ENCODE measurements at regions not wholly inside any gene's neighbourhood (a gene's known extent, or its start where the extent isn't known, plus 50 kb on each side); places are given as distances from the start of the nearest gene placed in this dataset.
A peak's percentile ranks its signal among the peaks of the same experiment; 100 is the strongest.
"Not testable (repeated sequence)": the region's sequence is repeated elsewhere in the genome, so short reads cannot be mapped to it uniquely, and the experiment has no call there.

DNA sequence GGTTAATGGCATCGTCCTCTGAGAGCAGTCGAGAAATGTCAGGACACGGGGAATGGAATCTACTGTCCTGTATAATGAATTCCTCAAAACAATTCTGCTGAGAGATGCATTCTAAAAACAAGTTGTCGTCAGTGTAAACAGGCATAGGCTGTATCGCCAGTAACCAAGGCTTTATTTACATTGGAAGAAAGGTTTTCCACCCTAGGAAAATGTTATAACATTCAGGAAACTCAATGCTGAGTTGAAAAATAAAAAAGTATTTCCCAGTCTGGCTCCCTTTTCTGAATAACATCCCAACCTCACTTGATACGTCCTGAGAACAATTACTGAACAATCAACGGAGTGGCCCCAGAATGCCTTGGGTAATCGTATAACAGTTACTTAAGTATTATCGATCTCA lies 79.6 kb upstream of the UCN3 start:
- Histone ChIP-seq H3K27ac (ENCODE audit: low read depth, low read length, poor library complexity, severe bottlenecking) (peak overlapping the region; percentile 73), H3K36me3 (ENCODE audit: insufficient read depth, low read length, poor library complexity, severe bottlenecking) (no peaks in the 10 kb centered on the region), H3K4me3 (ENCODE audit: low read depth, low read length, poor library complexity, severe bottlenecking) (no peak overlapping the region), H3K4me1 (ENCODE audit: insufficient read depth, low read length, poor library complexity, severe bottlenecking) (peaks cover 23% of the 10 kb centered on the region), H3K27me3 (replicated peaks; ENCODE audit: insufficient read depth, low read depth, low read length, poor library complexity) (no peaks in the 10 kb centered on the region), H3K9me3 (ENCODE audit: low read depth, low read length, poor library complexity, severe bottlenecking) (no peaks in the 10 kb centered on the region)
- DNase-seq (ENCODE audit: low spot score), result no peak
- BruUV-seq (replicated peaks), result no TSS peak
- TF ChIP-seq EZH2 (IDR thresholded peaks at IDR 0.05; ENCODE audit: borderline replicate concordance, low read depth, low read length, poor library complexity, severe bottlenecking), result no peak
- TF ChIP-seq, protein P1, sequence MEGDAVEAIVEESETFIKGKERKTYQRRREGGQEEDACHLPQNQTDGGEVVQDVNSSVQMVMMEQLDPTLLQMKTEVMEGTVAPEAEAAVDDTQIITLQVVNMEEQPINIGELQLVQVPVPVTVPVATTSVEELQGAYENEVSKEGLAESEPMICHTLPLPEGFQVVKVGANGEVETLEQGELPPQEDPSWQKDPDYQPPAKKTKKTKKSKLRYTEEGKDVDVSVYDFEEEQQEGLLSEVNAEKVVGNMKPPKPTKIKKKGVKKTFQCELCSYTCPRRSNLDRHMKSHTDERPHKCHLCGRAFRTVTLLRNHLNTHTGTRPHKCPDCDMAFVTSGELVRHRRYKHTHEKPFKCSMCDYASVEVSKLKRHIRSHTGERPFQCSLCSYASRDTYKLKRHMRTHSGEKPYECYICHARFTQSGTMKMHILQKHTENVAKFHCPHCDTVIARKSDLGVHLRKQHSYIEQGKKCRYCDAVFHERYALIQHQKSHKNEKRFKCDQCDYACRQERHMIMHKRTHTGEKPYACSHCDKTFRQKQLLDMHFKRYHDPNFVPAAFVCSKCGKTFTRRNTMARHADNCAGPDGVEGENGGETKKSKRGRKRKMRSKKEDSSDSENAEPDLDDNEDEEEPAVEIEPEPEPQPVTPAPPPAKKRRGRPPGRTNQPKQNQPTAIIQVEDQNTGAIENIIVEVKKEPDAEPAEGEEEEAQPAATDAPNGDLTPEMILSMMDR (conservative IDR thresholded peaks at IDR 0.05; ENCODE audit: low read depth, low read length), result no peak
- ChIA-PET POLR2A (ENCODE audit: low non-redundant PET) (no interaction called here), CTCF (interaction anchor here (2.8 kb wide), 1 partner anchor 436 kb away, joined by 17 read pairs; no protein-coding TSS in a partner anchor)
- intact Hi-C loops (cut with micrococcal nuclease; ENCODE audit: unreplicated experiment), result no loop called here

DNA sequence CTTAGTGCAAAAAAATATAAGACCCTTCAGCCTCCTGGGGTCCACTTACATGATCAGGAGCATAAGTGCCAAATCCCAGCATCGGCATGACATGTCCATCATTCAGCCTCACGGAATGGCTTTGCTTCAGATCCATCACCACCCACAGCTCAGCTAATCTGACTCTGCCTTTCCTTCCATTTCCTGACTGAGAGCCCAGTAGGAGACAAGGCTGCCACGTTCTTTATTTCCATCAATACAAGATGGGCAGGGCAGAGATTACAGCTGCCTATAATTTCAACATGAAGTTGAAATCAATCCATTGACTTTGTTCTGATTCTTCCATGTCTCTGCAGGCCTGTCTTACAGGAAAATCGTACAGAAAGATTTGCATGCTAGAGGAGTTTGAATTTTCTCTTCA lies 76.4 kb upstream of the UCN3 start:
- Histone ChIP-seq H3K4me1 (ENCODE audit: insufficient read depth, low read length, poor library complexity, severe bottlenecking) (peaks cover 43% of the 10 kb centered on the region), H3K9me3 (ENCODE audit: low read depth, low read length, poor library complexity, severe bottlenecking) (no peaks in the 10 kb centered on the region), H3K4me3 (ENCODE audit: low read depth, low read length, poor library complexity, severe bottlenecking) (no peak overlapping the region), H3K27me3 (replicated peaks; ENCODE audit: insufficient read depth, low read depth, low read length, poor library complexity) (no peaks in the 10 kb centered on the region), H3K36me3 (ENCODE audit: insufficient read depth, low read length, poor library complexity, severe bottlenecking) (no peaks in the 10 kb centered on the region), H3K27ac (ENCODE audit: low read depth, low read length, poor library complexity, severe bottlenecking) (no peak overlapping the region)
- TF ChIP-seq, protein P1 (conservative IDR thresholded peaks at IDR 0.05; ENCODE audit: low read depth, low read length), result no peak
- no peak for TF ChIP-seq EZH2 (IDR thresholded peaks at IDR 0.05; ENCODE audit: borderline replicate concordance, low read depth, low read length, poor library complexity, severe bottlenecking)
- POLR2A ChIA-PET (ENCODE audit: low non-redundant PET), result no interaction called here
- intact Hi-C loops (cut with micrococcal nuclease; ENCODE audit: unreplicated experiment), result no loop called here
- CTCF ChIA-PET, result no interaction called here
- BruUV-seq (replicated peaks), result no TSS peak
- no peak for DNase-seq (ENCODE audit: low spot score)

DNA sequence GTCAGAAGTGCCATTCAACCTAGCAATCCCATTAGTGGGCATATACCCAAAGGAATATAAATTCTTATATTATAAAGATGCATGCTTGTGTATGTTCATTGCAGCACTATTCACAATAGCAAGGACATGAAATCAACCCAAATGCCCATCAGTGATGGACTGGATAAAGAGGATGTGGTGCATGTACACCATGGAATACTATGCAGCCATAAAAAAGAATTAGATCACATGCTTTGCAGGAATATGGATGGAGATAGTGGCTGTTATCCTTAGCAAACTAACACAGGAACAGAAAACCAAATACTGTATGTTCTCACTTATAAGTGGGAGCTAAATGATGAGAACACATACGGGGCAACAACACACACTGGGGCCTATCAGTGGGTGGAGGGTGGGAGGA lies 75.5 kb upstream of the UCN3 start:
- CTCF ChIA-PET; H3K9me3 ChIP-seq (ENCODE audit: low read depth, low read length, poor library complexity, severe bottlenecking); POLR2A ChIA-PET (ENCODE audit: low non-redundant PET); H3K27ac ChIP-seq (ENCODE audit: low read depth, low read length, poor library complexity, severe bottlenecking); H3K4me3 ChIP-seq (ENCODE audit: low read depth, low read length, poor library complexity, severe bottlenecking); intact Hi-C loops (cut with micrococcal nuclease; ENCODE audit: unreplicated experiment); H3K36me3 ChIP-seq (ENCODE audit: insufficient read depth, low read length, poor library complexity, severe bottlenecking); H3K27me3 ChIP-seq (replicated peaks; ENCODE audit: insufficient read depth, low read depth, low read length, poor library complexity); DNase-seq (ENCODE audit: low spot score); BruUV-seq (replicated peaks): not testable (repeated sequence)
- peaks cover 44% of the 10 kb centered on the region for H3K4me1 ChIP-seq (ENCODE audit: insufficient read depth, low read length, poor library complexity, severe bottlenecking)

DNA sequence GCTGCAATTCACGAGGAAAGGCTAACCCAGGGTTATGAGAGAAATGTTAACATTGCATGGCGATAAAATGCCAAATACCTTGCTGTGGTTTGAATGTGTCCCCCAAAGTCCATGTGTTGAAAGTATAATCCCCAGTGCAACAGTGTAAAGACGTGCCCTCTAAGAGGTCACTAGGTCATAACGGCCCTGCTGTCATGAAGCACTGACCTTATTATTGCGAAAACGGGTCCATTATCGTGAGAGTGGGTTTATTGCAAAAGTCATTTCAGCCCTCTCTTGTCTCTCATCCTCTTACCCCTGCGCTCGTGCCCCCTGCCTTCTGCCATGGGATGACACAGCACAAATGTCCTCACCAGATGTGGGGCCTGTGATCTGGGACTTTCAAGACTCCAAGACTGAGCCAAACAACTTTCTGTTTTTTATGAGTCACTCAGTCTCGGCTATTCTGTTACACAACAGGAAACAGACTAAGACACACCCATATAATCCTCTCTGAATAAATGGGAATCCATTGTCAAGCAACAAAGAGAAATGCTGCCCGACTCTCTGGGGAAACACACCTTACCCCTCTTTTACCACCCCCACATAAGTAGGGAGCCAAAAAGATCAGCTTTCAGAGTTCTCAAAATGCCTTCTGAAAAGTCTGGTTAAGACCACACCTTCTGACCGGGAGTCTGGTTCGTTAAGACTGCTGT lies 73.1 kb upstream of the UCN3 start:
- Histone ChIP-seq H3K4me3 (ENCODE audit: low read depth, low read length, poor library complexity, severe bottlenecking) (no peak overlapping the region), H3K27ac (ENCODE audit: low read depth, low read length, poor library complexity, severe bottlenecking) (peak overlapping the region; percentile 92), H3K9me3 (ENCODE audit: low read depth, low read length, poor library complexity, severe bottlenecking) (no peaks in the 10 kb centered on the region), H3K27me3 (replicated peaks; ENCODE audit: insufficient read depth, low read depth, low read length, poor library complexity) (no peaks in the 10 kb centered on the region), H3K4me1 (ENCODE audit: insufficient read depth, low read length, poor library complexity, severe bottlenecking) (peaks cover 37% of the 10 kb centered on the region), H3K36me3 (ENCODE audit: insufficient read depth, low read length, poor library complexity, severe bottlenecking) (no peaks in the 10 kb centered on the region)
- no peak for TF ChIP-seq EZH2 (IDR thresholded peaks at IDR 0.05; ENCODE audit: borderline replicate concordance, low read depth, low read length, poor library complexity, severe bottlenecking)
- TF ChIP-seq, protein P1 (conservative IDR thresholded peaks at IDR 0.05; ENCODE audit: low read depth, low read length), result 0 out of 2 replicates have a peak, but pooled peaks have one; percentile 17
- ChIA-PET CTCF (no interaction called here), POLR2A (ENCODE audit: low non-redundant PET) (no interaction called here)
- BruUV-seq (replicated peaks), result TSS peak; percentile 89
- intact Hi-C loops (cut with micrococcal nuclease; ENCODE audit: unreplicated experiment), result loop anchor here (2.0 kb wide), 1 partner anchor 251 kb away; no protein-coding TSS in a partner anchor
- DNase-seq (ENCODE audit: low spot score), result peak; percentile 96

Measured in A673 (cell line).